HG03060 (cell line): ENCODE measurements at regions not wholly inside any gene's neighbourhood (a gene's known extent, or its start where the extent isn't known, plus 50 kb on each side); places are given as distances from the start of the nearest gene placed in this dataset.
"Not testable (repeated sequence)": the region's sequence is repeated elsewhere in the genome, so short reads cannot be mapped to it uniquely, and the experiment has no call there.

Source experiments
- ATAC-seq: cut with Tn5 transposase; IDR thresholded peaks from one replicate; pipeline ENCODE4 v1.9.1; 2021; ENCODE audit warnings: low read depth, moderate number of reproducible peaks; ENCODE audit not compliant: unreplicated experiment

GRCh38 chr13:65112531-65112941, 2117.6 kb downstream of the PCDH9 start:
- no peak for ATAC-seq

DNA sequence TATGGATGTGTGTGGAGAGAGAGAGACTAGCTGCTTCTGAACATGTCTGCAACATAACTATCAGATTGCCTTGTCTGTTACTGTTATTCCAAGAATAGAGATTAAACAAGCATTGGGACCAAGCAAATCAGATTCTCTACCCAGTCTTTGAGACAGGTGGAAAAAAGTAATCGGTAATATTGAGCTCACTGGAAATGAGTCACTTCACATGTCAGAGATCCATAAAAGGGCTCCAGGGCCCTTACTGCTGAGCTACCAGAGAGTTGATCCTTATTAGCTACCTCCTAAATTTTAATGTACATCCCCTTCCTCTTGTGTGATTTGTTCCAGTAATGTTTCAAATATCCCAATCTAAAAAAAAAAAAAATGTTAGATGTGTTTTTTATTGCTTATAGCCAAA, 2118.0 kb downstream of the PCDH9 start:
- no peak for ATAC-seq

DNA sequence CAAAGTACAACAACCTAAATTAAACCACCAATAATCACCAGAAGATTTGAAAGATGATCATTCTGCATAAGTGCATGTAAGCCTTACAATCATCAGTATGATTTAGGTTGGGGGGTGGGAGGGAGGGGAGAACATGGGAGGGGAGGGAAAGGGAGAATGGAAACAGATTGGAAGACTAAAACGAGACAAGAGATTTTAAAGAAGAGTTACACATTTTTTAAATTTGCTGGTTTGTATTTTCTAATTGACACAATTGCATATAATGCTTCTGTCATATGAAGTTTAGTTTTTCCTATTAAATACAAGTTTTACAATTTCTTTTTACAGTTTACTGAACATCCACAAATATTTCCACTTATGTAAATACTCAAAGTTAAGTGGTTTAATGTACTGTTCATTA, 2118.9 kb downstream of the PCDH9 start:
- no peak for ATAC-seq

DNA sequence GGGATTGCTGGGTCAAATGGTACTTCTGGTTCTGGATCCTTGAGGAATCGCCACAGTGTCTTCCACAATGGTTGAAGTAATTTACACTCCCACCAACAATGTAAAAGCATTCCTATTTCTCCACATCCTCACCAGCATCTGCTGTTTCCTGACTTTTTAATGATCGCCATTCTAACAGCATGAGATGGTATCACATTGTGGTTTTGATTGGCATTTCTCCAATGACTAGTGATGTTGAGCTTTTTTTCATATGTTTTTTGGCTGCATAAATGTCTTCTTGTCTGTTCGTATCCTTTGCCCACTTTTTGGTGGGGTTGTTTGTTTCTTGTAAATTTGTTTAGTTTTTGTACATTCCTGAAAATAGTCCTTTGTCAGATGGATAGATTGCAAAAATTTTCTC, 2125.7 kb downstream of the PCDH9 start:
- ATAC-seq, result not testable (repeated sequence)

- ATAC-seq, result no peak
Observed at GRCh38 chr13:65103351-65103750, 2126.8 kb downstream of the PCDH9 start.

DNA sequence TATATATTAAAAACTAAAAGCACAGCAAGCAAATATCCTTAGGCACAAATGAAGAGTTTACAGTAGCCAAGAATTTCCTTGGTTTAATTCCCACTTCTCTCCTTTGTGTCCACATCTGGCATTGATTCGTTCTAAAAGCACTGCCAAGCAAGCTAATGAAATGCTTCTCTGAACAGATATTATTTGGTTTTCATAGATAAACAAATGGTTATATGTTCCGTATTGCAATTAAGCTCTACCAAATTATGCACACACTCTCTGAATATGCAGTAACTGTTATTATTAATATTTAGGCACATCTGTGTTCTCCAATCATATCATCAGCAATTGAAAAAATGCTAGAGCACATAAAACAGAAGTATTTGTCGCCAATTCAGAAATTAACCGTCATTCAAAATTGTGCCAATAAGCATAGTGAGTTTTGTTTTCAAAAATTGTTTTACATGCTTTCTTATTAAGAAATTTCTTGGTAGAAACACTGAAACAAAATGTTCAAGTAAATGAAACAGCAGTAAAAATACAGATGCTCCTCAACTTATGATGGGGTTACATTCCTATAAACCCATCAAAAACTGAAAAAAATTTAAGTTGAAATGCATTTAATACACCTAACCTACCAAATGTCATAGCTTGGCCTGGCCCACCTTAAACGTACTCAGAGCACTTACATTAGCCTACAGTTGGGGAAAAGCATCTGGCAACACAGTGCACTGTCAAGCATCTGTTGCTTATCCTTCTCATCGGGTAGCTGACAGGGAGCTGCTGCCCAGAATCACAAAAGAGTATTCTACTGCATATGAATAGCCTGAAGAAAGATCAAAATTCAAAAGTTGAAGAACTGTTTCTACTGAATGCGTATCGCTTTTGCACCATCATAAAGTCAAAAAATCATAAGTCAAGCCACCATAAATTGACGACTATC, 2134.7 kb downstream of the PCDH9 start:
- no peak for ATAC-seq

DNA sequence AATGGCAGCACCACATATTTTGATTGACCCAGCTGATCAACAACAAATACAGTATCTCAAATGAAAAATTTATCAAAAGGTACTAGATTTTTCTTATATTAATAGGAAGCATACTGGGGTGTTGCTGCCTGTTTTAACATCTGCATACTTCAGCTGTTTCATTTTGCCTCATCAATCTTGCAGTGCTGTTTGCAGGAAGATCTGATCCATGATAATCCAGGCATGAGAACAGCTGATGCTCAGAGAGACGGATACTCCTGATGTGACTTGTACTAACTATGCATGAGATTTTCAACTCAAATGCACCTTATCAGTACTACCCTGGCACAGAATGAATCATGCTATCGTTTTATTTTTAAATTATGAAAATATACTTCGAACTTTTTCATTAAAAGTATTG, 2136.8 kb downstream of the PCDH9 start:
- ATAC-seq, result no peak

- ATAC-seq, result no peak
Observed at GRCh38 chr13:65091031-65091430, 2139.1 kb downstream of the PCDH9 start.

DNA sequence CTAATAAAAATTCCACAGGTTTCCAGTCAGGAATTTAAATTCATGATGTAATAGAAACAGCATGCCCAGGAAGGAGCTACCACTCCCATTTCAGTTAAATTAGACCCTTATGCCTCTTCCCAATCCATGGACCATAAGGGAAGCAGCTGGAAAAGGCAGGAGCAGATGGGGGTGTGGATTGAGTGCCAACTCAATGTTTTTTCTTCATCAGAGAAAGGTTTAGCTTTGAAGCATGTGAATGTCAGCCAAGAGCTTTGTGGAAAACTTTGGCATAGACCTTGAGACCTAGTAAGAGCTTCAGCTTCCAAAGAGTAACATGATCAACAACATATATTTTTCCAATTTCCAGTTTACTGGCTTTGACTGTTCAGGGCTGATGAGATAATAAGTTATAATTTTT, 2139.9 kb downstream of the PCDH9 start:
- ATAC-seq, result no peak

GRCh38 chr13:65088906-65089305, 2141.2 kb downstream of the PCDH9 start:
- ATAC-seq, result no peak

DNA sequence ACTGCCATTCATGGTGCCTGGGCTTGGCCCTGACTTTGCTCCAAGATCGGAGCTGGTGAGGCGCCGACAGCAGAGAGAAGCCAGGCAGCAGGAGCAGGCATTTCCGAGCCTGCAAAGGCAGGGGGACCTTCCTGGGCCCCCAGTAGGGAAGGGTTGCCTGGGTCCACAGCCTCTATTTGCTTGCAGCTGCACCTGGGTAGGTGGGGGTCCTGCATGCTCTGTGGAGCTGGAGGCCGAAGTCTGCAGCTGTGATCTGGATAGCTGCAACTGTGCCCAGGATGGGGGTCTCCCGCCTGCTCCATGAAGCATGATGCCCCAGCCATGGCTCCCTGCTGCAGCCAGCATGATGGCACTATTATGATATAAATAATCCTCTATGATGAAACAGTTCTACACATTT, 2144.2 kb downstream of the PCDH9 start:
- ATAC-seq, result no peak

DNA sequence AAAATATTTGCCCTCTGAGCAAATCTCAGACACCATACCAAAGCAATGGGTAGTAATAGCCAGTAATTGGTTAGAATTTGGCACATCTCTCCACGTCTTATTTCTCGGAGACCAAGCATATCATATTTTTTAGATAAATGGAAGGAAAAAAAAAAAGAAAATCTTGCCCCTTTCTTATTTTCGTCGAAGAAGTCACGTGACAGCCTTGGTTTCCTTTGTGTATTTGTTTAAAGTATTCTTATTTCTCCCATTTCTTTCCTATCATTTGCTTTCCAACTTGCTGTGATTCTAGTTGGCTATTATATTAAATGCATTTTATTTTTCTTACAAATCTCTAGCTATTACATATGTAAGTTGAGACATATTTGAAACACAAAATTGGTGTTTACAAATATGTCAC, 2155.9 kb downstream of the PCDH9 start:
- ATAC-seq, result no peak

GRCh38 chr13:65064967-65065366, 2165.2 kb downstream of the PCDH9 start:
- ATAC-seq, result no peak

DNA sequence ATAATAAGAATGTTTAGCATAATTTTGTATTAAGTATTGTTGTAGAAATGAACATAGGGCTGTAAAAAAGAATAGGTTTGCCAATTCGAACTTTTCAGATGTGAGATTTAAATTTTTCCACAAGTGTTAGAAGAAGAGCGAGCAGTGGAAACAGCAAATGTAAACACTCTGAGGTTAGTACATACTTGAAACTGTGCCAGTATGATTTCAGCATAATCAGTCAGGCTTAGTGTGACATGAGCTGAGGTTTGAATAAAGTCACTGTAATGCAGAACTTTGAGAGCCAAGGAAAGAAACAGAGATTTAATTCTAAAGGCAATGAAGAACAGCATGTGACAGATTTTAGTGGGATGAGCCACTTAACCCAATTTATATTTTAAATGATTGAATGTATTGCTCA, 2166.4 kb downstream of the PCDH9 start:
- no peak for ATAC-seq

DNA sequence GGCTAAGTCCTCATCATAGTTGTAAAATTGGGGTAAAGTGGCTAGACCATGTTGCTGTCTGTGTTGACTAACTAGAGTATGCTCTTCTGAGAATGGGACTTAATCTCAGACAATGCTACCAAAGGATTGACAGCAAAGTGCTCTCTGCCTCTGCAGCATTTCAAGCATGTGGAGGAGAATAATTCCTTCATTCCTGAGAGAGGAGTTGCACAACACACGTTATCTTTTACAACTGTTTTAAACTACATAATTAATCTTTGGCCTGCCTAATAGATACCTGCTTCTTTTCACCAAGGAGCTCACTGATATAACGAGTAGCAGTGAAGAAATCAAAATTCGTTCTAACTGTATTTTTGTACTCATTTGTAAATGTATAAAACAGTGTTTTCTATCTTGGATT, 2172.2 kb downstream of the PCDH9 start:
- no peak for ATAC-seq

DNA sequence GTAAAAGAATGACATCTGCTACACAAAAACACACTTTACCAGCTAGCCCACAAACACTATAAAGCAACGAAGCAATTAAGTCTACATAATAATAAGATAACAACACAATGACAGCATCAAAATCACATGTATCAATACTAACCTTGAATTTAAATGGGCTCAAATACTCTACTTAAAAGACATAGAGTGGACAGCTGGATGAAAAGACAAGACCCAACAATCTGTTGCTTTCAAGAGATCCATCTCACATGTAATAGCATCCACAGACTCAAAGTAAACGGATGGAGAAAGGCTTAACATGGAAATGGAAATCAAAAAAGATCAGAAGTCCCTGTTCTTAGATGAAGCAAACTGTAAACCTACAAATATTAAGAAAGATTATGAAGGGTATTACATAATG, 2175.9 kb downstream of the PCDH9 start:
- ATAC-seq, result no peak

DNA sequence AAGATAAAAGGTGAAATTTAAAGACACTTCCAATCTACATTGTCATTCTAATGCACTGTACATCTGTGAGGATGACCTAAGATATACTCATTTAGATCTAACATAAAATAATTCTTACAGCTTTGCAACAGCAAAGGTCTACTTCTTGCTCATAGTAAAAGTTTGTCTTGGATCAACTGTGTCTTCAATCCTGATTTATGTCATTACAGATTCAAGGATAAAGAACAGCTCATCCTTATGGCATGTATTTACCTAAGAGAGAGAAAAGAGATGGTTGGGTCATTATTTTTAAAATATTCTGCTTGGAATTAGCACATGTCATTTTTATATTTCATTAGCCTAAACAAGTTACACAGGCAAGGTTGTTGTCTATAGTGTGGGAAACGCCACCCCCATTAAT, 2193.1 kb downstream of the PCDH9 start:
- no peak for ATAC-seq

- no peak for ATAC-seq
Observed at GRCh38 chr13:65035302-65035701, 2194.8 kb downstream of the PCDH9 start.

- no peak for ATAC-seq
Observed at GRCh38 chr13:65034266-65034665, 2195.9 kb downstream of the PCDH9 start.

GRCh38 chr13:65032825-65033224, 2197.3 kb downstream of the PCDH9 start:
- no peak for ATAC-seq

GRCh38 chr13:65028101-65028500, 2202.0 kb downstream of the PCDH9 start:
- no peak for ATAC-seq

- no peak for ATAC-seq
Observed at GRCh38 chr13:65026505-65026904, 2203.6 kb downstream of the PCDH9 start.
